Parathyroid adenoma (tissue), 2 donors: ENCODE measurements at regions not wholly inside any gene's neighbourhood (a gene's known extent, or its start where the extent isn't known, plus 50 kb on each side); places are given as distances from the start of the nearest gene placed in this dataset.
"Not testable (repeated sequence)": the region's sequence is repeated elsewhere in the genome, so short reads cannot be mapped to it uniquely, and the experiment has no call there.

Source experiments
- H2AFZ ChIP-seq: fragments of 300-600 bp; sonication (generic); one replicate; pipeline ENCODE4 v1.7.0; 2017; ENCODE audit warnings: antibody characterized with exemption, mild to moderate bottlenecking
- H3K27ac ChIP-seq: fragments of 300-600 bp; sonication (generic); one replicate; pipeline ENCODE4 v1.7.0; 2017
- H3K27me3 ChIP-seq: fragments of 300-600 bp; sonication (generic); one replicate; pipeline ENCODE4 v1.7.0; 2017; ENCODE audit warnings: low read length; ENCODE audit not compliant: control insufficient read depth, insufficient read depth
- H3K36me3 ChIP-seq: fragments of 300-600 bp; sonication (generic); one replicate; pipeline ENCODE4 v1.7.0; 2017; ENCODE audit warnings: low read length; ENCODE audit not compliant: control insufficient read depth, insufficient read depth
- H3K4me1 ChIP-seq: fragments of 300-600 bp; sonication (generic); one replicate; pipeline ENCODE4 v1.7.0; 2017; ENCODE audit warnings: control low read depth
- H3K4me2 ChIP-seq: fragments of 300-600 bp; sonication (generic); one replicate; pipeline ENCODE4 v1.7.0; 2017; ENCODE audit warnings: low read length
- H3K4me3 ChIP-seq: fragments of 300-600 bp; sonication (generic); one replicate; pipeline ENCODE4 v1.7.0; 2017; ENCODE audit warnings: low read depth, low read length
- H3K79me2 ChIP-seq: fragments of 300-600 bp; sonication (generic); one replicate; pipeline ENCODE4 v1.7.0; 2017; ENCODE audit warnings: control low read depth
- H3K9ac ChIP-seq: fragments of 300-600 bp; sonication (generic); one replicate; pipeline ENCODE4 v1.7.0; 2017; ENCODE audit warnings: mild to moderate bottlenecking
- H3K9me3 ChIP-seq: fragments of 300-600 bp; sonication (generic); one replicate; pipeline ENCODE4 v1.7.0; 2017; ENCODE audit warnings: low read length; ENCODE audit not compliant: control insufficient read depth
- CTCF ChIP-seq: fragments of 300-600 bp; sonication (generic); IDR thresholded peaks from one replicate; pipeline ENCODE4 v1.7.0; 2017; ENCODE audit warnings: antibody characterized with exemption, mild to moderate bottlenecking
- donor health status: primary hyperparathyroidism.

- no peaks in the 10 kb centered on the region for H3K79me2 ChIP-seq
- no peaks in the 10 kb centered on the region for H3K27me3 ChIP-seq
- H3K9me3 ChIP-seq: no peaks in the 10 kb centered on the region
- H3K27ac ChIP-seq: no peak overlapping the region
- H3K9ac ChIP-seq: no peak overlapping the region
- no peak for TF ChIP-seq CTCF
- no peaks in the 10 kb centered on the region for H3K36me3 ChIP-seq
- no peak overlapping the region for H2AFZ ChIP-seq
- no peak overlapping the region for H3K4me3 ChIP-seq
- H3K4me1 ChIP-seq: no peaks in the 10 kb centered on the region
- no peak overlapping the region for H3K4me2 ChIP-seq
Measured at GRCh38 chr3:87494264-87494663, 217.9 kb upstream of the POU1F1 start.

GRCh38 chr3:87491843-87492242, 215.5 kb upstream of the POU1F1 start:
- Histone ChIP-seq H3K9me3 (no peaks in the 10 kb centered on the region), H2AFZ (no peak overlapping the region), H3K4me2 (no peak overlapping the region), H3K9ac (no peak overlapping the region), H3K4me3 (no peak overlapping the region), H3K27ac (no peak overlapping the region), H3K36me3 (no peaks in the 10 kb centered on the region), H3K4me1 (no peaks in the 10 kb centered on the region), H3K79me2 (no peaks in the 10 kb centered on the region), H3K27me3 (no peaks in the 10 kb centered on the region)
- TF ChIP-seq CTCF: no peak

- H3K9ac ChIP-seq: no peak overlapping the region
- H3K4me2 ChIP-seq: no peak overlapping the region
- no peak for TF ChIP-seq CTCF
- no peak overlapping the region for H2AFZ ChIP-seq
- no peaks in the 10 kb centered on the region for H3K27me3 ChIP-seq
- H3K27ac ChIP-seq: no peak overlapping the region
- H3K36me3 ChIP-seq: no peaks in the 10 kb centered on the region
- H3K79me2 ChIP-seq: no peaks in the 10 kb centered on the region
- H3K4me1 ChIP-seq: no peaks in the 10 kb centered on the region
- H3K9me3 ChIP-seq: no peaks in the 10 kb centered on the region
- no peak overlapping the region for H3K4me3 ChIP-seq
Measured at GRCh38 chr3:87489892-87490291, 213.5 kb upstream of the POU1F1 start.

GRCh38 chr3:87488765-87489164, 212.4 kb upstream of the POU1F1 start:
- Histone ChIP-seq H3K4me1 (no peaks in the 10 kb centered on the region), H3K36me3 (no peaks in the 10 kb centered on the region), H2AFZ (no peak overlapping the region), H3K27me3 (no peaks in the 10 kb centered on the region), H3K4me3 (no peak overlapping the region), H3K79me2 (no peaks in the 10 kb centered on the region), H3K27ac (no peak overlapping the region), H3K9ac (no peak overlapping the region), H3K4me2 (no peak overlapping the region), H3K9me3 (no peaks in the 10 kb centered on the region)
- no peak for TF ChIP-seq CTCF

GRCh38 chr3:87486635-87487034, 210.3 kb upstream of the POU1F1 start:
- not testable (repeated sequence) for H3K27ac ChIP-seq, H3K79me2 ChIP-seq, H3K4me1 ChIP-seq, H3K4me2 ChIP-seq, H3K27me3 ChIP-seq, H3K9ac ChIP-seq, H3K9me3 ChIP-seq, H2AFZ ChIP-seq, H3K4me3 ChIP-seq, H3K36me3 ChIP-seq
